CD4-positive, alpha-beta T cell treated with Interleukin-17A for 4 hours (primary cell): ENCODE measurements at regions not wholly inside any gene's neighbourhood (a gene's known extent, or its start where the extent isn't known, plus 50 kb on each side); places are given as distances from the start of the nearest gene placed in this dataset.

Experiments used
- DNase-seq: peaks from one replicate; pipeline ENCODE4 v3.0.0-alpha.2; 2020; ENCODE audit warnings: mixed read lengths

- no peak for DNase-seq
Observed at GRCh38 chr5:98468188-98468869, 305.1 kb upstream of the RGMB start.

DNA sequence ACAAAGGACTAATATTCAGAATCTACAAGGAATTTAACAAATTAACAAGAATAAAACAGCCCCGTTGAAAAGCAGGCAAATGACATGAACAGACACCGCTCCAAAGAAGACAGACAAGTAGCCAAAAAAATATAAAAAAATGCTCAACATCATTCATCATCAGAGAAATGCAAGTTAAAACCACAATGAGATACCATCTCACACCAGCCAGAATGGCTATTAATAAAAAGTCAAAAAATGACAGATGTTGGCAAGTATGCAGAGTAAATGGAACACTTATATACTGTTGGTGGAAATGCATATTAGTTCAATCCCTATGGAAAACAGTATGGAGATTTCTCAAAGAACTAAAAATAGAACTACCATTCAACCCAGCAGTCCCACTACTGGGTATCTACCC lies 302.7 kb upstream of the RGMB start:
- no peak for DNase-seq

DNA sequence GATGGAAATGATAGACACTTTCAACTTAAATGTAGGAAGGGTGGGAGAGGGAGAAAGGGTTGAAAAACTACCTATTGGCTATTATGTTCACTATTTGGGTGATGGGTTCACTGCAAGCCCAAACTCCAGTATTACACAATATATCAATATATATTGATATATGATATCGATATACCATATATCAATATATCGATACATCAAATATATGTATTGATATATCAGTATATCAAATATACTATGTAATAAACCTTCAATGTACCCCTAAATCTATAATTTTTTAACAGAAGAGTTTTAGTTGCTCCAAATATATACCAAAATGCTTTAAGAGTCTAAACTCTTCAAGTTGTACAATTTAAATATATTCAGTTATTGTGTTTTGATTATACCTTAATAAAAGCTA lies 302.0 kb upstream of the RGMB start:
- no peak for DNase-seq

DNA sequence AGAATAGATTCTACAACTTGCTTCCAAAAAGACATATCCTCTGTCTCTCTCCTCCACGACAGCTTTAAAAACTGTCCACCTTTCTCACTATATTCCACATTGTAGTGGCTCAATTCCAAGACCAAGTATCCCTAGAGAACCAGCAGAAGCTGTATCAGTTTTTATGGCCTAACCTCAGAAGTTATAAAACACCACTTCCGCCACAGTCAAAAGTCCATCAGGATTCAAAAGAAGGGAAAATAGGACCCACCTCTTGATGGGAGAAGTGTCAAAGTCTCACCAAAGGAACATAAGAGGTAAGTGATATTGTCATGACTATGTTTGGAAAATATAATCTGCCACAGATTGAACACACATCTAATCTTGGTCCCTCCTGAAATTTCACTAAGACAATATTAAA lies 299.2 kb upstream of the RGMB start:
- DNase-seq = no peak

DNA sequence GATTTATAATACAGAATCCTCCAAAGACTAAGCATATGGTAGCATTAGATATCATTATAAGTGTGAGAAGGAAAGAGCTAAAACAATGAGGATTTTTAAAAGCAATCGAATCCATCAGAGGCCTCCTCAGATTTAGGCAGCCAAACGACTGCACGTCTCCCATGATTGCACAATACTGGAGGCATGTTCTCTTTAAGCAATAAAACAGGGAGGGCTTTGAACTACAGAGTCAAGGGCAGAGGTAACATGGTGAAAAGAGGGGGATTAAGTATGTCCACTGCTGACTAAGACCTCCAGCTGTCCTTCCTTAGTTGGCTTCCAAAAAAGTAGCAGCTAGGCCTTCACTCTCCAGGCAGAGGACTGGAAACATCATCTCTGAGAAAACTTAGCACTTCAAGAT lies 298.7 kb upstream of the RGMB start:
- no peak for DNase-seq

DNA sequence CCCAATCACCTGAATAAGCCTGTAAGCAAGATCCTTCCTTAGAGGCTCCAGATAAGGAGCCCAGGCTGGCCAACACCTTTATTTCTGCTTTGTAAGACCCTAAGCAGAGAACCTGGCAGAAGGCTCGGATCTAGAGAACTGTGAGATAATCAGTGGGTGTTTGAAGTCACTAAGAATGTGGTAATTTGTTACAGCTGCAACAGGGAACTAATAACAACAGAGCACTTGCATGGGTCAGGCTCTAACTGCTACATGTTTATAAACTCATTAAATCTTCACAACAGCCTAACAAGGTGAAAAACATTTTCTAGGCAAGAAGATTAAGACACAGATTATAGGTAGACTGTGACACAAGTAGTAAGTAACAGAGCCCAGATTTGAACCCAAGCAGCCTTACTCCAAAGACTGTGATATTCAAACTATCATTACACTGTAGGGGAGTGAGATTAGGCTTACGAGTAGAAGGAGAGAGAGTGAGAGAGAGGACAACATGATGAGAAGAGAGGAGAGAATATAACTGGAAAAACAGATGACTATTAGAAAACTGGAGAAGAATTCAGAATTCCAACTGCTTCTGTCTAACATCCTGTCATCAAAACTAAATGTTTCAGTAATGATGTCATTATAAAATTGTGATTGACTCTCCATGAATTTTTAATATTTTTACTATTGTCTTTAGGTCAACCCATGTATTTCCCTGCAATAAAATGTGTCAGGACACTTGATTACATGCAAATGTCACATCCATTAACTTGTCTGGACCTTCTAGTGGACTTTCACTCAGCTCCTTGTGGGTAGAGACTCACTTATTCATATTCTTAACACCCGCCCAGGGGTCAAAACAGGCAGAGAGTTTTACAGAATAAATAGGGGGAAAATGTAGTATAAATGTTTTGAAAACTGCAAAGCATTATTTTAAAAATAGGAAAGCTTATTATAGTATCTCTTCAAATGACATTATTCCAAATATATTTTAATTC lies 290.9 kb upstream of the RGMB start:
- no peak for DNase-seq

GRCh38 chr5:98483301-98483685 lies 290.2 kb upstream of the RGMB start:
- DNase-seq = no peak

- DNase-seq = no peak
Observed at GRCh38 chr5:98489021-98489420, 284.4 kb upstream of the RGMB start.

DNA sequence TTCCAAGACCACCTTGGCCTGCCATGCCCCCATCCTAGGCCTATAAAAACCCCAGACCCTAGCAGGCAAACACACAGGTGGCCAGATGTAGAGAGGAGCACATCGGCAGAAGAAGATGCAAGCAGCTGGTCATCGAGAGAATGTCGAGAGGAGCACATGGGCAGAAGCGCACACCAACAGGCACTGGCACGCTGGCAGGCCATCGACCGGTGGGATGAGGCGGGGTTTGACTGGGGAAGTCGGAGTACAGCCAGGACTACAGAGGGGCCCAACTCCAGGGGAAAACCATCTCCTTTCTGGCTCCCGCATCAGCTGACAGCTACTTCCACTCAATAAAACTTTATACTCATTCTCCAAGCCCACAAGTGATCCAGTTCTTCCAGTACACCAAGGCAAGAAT lies 283.1 kb upstream of the RGMB start:
- no peak for DNase-seq

DNA sequence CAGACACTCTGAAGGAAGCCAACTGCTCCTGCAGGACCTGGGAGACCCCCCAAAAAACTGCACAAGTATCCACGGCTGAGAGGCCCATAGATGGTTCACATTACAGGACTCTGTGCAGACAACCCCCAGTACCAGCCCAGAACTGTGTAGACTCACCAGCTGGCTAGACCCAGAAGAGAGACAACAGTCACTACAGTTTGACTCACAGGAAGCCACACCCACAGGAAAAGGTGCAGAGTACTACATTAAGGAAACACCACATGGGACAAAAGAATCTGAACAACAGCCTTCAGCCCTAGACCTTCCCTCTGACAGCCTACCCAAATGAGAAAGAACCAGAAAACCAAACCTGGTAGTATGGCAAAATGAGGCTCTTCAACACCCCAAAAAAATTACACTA lies 281.2 kb upstream of the RGMB start:
- DNase-seq = peak; percentile 16

DNA sequence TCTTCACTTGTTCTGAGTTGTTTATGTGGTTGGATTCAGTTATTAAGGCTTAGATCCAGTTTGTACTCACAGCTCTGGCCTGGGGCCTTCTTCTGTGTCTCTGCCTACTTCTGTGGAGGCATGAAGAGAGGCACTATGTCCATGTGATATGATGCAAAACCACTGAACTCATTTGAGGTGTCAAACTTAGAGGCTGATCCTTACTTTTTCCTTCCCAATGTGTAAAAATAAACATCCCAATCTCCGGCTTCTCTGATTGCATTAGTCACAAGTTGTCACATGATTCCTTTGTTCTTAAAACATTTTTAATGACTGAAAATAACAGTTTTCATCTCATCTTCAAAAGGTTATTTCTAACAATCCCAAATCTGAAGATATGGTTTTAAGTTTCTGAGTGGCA lies 276.0 kb upstream of the RGMB start:
- DNase-seq = no peak

DNA sequence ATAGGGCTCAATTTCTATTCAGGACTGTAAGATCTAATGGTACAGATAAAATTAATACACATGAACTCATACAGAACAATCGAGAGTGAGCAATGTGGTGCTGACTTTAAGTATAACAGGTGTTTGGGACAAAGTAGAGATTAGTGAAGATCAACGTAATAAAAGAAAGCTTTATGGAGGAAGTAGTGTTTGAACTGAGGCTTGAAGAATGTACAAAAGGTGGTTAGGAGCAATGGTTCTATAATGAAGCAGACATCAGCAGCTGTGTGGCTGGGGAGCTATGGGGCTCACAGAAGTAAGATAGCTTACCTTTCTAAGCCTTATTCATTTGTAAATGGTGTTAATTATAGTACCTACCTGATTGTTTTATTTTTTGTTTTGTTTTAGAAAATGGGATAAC lies 275.4 kb upstream of the RGMB start:
- no peak for DNase-seq

GRCh38 chr5:98499892-98500291 lies 273.6 kb upstream of the RGMB start:
- no peak for DNase-seq

DNA sequence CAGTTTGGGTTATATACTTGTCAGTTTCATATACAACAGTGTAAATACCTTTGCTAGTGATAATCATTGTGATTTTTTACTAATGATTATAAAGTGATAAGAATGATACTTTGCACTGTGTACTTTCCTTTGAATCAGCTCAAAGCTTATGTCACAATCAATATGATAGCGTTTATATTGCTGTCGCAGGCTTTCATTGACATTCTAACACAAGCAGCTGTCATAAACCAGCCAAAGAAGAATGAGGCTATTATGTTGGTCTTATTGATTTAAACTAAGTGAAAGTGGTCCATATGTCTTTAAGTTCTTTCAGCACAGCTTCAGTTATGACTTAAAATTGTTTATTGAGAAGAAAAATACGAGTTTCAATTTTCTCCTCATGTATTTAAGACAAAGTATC lies 272.7 kb upstream of the RGMB start:
- DNase-seq = no peak

- DNase-seq = no peak
Observed at GRCh38 chr5:98503616-98504015, 269.8 kb upstream of the RGMB start.

DNA sequence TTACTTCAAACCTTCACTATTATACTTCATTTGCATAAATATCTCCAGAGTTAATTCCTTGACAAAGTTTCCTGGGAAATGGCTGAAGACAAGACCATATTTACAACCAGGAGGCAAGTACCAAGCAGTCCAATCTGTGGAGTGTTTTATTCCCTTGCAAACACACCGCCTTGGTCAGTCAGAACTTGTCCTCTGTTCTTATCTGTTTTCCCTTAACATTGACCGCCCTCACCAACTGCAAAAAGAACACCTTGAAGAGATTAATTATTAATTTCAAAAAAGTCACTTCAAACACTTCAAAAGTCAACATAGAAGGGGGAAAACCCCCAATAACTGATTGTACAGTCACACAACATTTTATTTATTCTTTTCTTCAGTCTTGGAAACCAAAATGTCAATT lies 269.0 kb upstream of the RGMB start:
- no peak for DNase-seq

- DNase-seq = no peak
Observed at GRCh38 chr5:98510143-98510985, 263.1 kb upstream of the RGMB start.

GRCh38 chr5:98513380-98513779 lies 260.1 kb upstream of the RGMB start:
- DNase-seq = no peak

GRCh38 chr5:98514215-98514614 lies 259.2 kb upstream of the RGMB start:
- no peak for DNase-seq

GRCh38 chr5:98516701-98517100 lies 256.8 kb upstream of the RGMB start:
- no peak for DNase-seq

DNA sequence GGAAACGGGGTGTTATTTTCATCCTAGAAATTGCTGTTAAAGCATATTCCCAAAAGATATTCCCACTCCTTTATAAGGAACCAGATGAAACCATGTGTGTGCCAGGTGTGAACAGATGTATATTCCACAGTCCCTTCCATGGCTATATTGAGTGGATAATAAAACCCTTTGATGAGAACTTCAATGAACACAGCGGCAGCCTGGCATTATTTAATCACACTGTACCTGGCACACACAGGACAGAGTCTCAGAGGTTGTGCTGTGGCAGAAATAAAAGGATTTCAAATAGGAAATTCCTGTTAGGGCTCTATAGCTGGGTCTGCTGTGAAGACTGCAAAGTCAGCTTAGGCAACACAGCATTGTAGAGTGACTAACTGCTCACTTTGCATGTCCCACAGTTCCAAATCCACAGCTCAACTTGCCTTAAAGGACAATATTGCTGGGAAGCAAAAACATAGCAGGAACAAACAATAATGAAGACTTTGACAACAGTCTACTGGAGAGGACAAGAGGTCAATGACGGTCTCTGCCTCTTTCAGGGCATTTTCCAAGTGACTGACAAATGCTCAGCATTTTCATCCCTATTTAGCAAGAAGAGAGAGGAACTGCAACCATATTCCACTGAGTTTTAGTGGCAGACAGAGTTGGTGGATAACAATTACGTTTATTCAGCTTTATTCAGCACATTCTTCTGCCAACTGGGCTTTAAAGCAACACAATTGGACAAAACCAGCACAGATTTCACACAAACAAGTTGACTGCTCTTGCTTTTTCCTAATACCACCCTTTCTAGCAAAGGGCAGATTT lies 255.7 kb upstream of the RGMB start:
- no peak for DNase-seq

- no peak for DNase-seq
Observed at GRCh38 chr5:98518754-98519153, 254.7 kb upstream of the RGMB start.

GRCh38 chr5:98519571-98519970 lies 253.9 kb upstream of the RGMB start:
- DNase-seq = no peak
